IMR-90 (cell line): ENCODE measurements at regions not wholly inside any gene's neighbourhood (a gene's known extent, or its start where the extent isn't known, plus 50 kb on each side); places are given as distances from the start of the nearest gene placed in this dataset.

Experiments used
- BHLHE40 ChIP-seq: fragments of 150-350 bp; IDR thresholded peaks from 2 replicates; pipeline ENCODE4 v1.6.1; 2016; ENCODE audit warnings: mild to moderate bottlenecking, low read depth, low read length
- CTCF ChIP-seq: conservative IDR thresholded peaks from 2 replicates; pipeline ENCODE4 v1.5.1; 2012; ENCODE audit warnings: mild to moderate bottlenecking, low read depth, low read length, improper control_type of control experiment
- FOS ChIP-seq: fragments of 150-350 bp; IDR thresholded peaks from 2 replicates; pipeline ENCODE4 v1.6.1; 2016; ENCODE audit warnings: low read depth, low read length
- MAFK ChIP-seq: IDR thresholded peaks from 2 replicates; pipeline ENCODE4 v1.6.1; 2012; ENCODE audit warnings: low read depth, low read length, improper control_type of control experiment
- MXI1 ChIP-seq: IDR thresholded peaks from 2 replicates; pipeline ENCODE4 v1.6.1; 2012; ENCODE audit warnings: low read depth, mild to moderate bottlenecking, low read length, moderate library complexity, borderline replicate concordance
- POLR2A ChIP-seq: IDR thresholded peaks from 2 replicates; pipeline ENCODE4 v1.6.1; 2012; ENCODE audit warnings: mild to moderate bottlenecking, low read depth, low read length
- RAD21 ChIP-seq: IDR thresholded peaks from 2 replicates; pipeline ENCODE4 v1.6.1; 2012; ENCODE audit warnings: low read length, improper control_type of control experiment
- RCOR1 ChIP-seq: IDR thresholded peaks from 2 replicates; pipeline ENCODE4 v1.6.1; 2012; ENCODE audit warnings: mild to moderate bottlenecking, low read length, improper control_type of control experiment; ENCODE audit not compliant: insufficient replicate concordance
- RFX5 ChIP-seq: IDR thresholded peaks from 2 replicates; pipeline ENCODE4 v1.8.0; 2012; ENCODE audit warnings: low read depth, mild to moderate bottlenecking, low read length, moderate library complexity

GRCh38 chr13:74389056-74389455 is 254.9 kb upstream of the KLF12 start:
- no peak for TF ChIP-seq CTCF
- TF ChIP-seq FOS = no peak
- no peak for TF ChIP-seq RAD21
- no peak for TF ChIP-seq RFX5
- no peak for TF ChIP-seq POLR2A
- no peak for TF ChIP-seq MAFK
- no peak for TF ChIP-seq BHLHE40
- TF ChIP-seq RCOR1 = no peak
- no peak for TF ChIP-seq MXI1
